ENCODE measurements at regions not wholly inside any gene's neighbourhood (a gene's known extent, or its start where the extent isn't known, plus 50 kb on each side); places are given as distances from the start of the nearest gene placed in this dataset.
A peak's percentile ranks its signal among the peaks of the same experiment; 100 is the strongest.
"Not testable (repeated sequence)": the region's sequence is repeated elsewhere in the genome, so short reads cannot be mapped to it uniquely, and the experiment has no call there.

- no peak for DNase-seq
These were observed 73.6 kb downstream of the CYLC2 start for GRCh38 chr9:103068753-103069152.

- DNase-seq, result no peak
These were observed 83.4 kb downstream of the CYLC2 start for GRCh38 chr9:103078581-103078980.

- no peak for DNase-seq
These were observed 87.4 kb downstream of the CYLC2 start for GRCh38 chr9:103082494-103082893.

GRCh38 chr9:103089357-103089756 is 94.2 kb downstream of the CYLC2 start:
- DNase-seq, result no peak

GRCh38 chr9:103104101-103104500 is 109.0 kb downstream of the CYLC2 start:
- DNase-seq, result no peak

- no peak for DNase-seq
These were observed 121.1 kb downstream of the CYLC2 start for GRCh38 chr9:103116246-103116645.

GRCh38 chr9:103126494-103126893 is 131.4 kb downstream of the CYLC2 start:
- no peak for DNase-seq

GRCh38 chr9:103139891-103140290 is 144.8 kb downstream of the CYLC2 start:
- DNase-seq, result no peak

- DNase-seq, result no peak
These were observed 157.3 kb downstream of the CYLC2 start for GRCh38 chr9:103152473-103152872.

GRCh38 chr9:103167530-103167929 is 172.4 kb downstream of the CYLC2 start:
- no peak for DNase-seq

- no peak for DNase-seq
These were observed 173.1 kb downstream of the CYLC2 start for GRCh38 chr9:103168254-103168653.

- DNase-seq, result no peak
These were observed 174.7 kb downstream of the CYLC2 start for GRCh38 chr9:103169798-103170197.

- peak; percentile 9 for DNase-seq
These were observed 188.6 kb downstream of the CYLC2 start for GRCh38 chr9:103183701-103184171.

GRCh38 chr9:103186959-103187358 is 191.8 kb downstream of the CYLC2 start:
- no peak for DNase-seq

GRCh38 chr9:103188781-103189350 is 193.7 kb downstream of the CYLC2 start:
- no peak for DNase-seq

GRCh38 chr9:103193992-103194391 is 198.9 kb downstream of the CYLC2 start:
- DNase-seq, result no peak

- no peak for DNase-seq
These were observed 208.0 kb downstream of the CYLC2 start for GRCh38 chr9:103203172-103203571.

GRCh38 chr9:103205881-103206585 is 210.9 kb downstream of the CYLC2 start:
- not testable (repeated sequence) for DNase-seq

GRCh38 chr9:103210607-103211006 is 215.5 kb downstream of the CYLC2 start:
- DNase-seq, result no peak

GRCh38 chr9:103215197-103215596 is 220.1 kb downstream of the CYLC2 start:
- DNase-seq, result no peak

GRCh38 chr9:103225702-103226646 is 230.8 kb downstream of the CYLC2 start:
- DNase-seq, result no peak

GRCh38 chr9:103226647-103227013 is 231.5 kb downstream of the CYLC2 start:
- DNase-seq, result no peak

- not testable (repeated sequence) for DNase-seq
These were observed 242.5 kb downstream of the CYLC2 start for GRCh38 chr9:103237571-103238109.
